OCI-LY1 (cell line): ENCODE measurements at regions not wholly inside any gene's neighbourhood (a gene's known extent, or its start where the extent isn't known, plus 50 kb on each side); places are given as distances from the start of the nearest gene placed in this dataset.

Source experiments
- CTCF ChIP-seq: fragments of 200-600 bp; sonication (generic), shearing (Covaris generic); IDR thresholded peaks from 2 replicates; pipeline ENCODE4 v1.5.1; 2017; ENCODE audit warnings: mild to moderate bottlenecking, antibody characterized with exemption, low read length, moderate library complexity, mixed read lengths
- EZH2 ChIP-seq: fragments of 200-600 bp; sonication (generic), shearing (Covaris generic); IDR thresholded peaks from 2 replicates; pipeline ENCODE4 v1.8.0; 2017; ENCODE audit warnings: borderline replicate concordance, mixed run types, mild to moderate bottlenecking, antibody characterized with exemption, low read length, moderate library complexity, mixed read lengths

GRCh38 chr16:65697521-65697920, 575.7 kb upstream of the CDH11 start:
- no peak for TF ChIP-seq EZH2
- no peak for TF ChIP-seq CTCF
